ENCODE measurements at regions not wholly inside any gene's neighbourhood (a gene's known extent, or its start where the extent isn't known, plus 50 kb on each side); places are given as distances from the start of the nearest gene placed in this dataset.
"Not testable (repeated sequence)": the region's sequence is repeated elsewhere in the genome, so short reads cannot be mapped to it uniquely, and the experiment has no call there.

DNA sequence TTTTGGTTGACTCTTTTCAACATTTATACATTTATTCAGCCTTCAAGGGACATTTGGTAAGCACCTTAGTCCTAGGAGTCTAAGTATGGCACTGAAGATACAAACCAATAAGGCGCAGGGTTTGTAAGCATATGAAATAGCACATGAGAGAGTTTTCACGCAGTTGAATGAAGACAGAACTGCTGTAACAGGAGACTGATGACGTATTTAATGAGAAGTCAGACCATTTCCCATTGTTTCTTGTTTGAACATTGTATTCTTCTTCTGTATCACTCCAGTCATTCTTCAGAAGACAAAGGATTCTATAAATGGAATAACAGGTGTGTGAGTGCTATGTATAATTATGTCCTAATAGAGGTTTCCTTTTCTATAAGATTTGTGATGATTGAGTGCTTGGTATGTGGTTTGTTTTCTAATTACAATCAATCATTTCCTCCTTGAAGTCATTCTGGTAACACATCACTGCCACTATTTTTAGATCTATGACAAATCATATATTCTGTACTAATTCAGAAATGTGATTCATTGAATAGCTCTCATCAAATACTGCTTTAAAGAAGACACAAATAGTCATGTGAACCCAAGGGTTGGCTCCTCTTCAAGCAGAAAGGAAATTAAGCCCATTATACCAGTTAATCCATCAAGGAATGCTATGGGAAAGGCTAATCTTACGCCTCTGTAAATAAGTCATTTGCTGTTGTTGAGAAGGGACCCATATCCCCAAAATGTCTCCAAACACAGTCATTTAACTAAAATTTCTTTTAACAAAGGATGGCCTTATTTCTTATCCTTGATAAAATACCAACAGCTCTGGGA lies 222.8 kb upstream of the NBEA start:
- CTCF ChIA-PET: no interaction called here
- Mint-ChIP-seq H3K36me3 (no peaks in the 10 kb centered on the region), H3K4me1 (no peaks in the 10 kb centered on the region), H3K27ac (no peak overlapping the region), H3K4me3 (no peak overlapping the region), H3K9me3 (no peaks in the 10 kb centered on the region), H3K27me3 (no peaks in the 10 kb centered on the region)
- DNase-seq: no peak

DNA sequence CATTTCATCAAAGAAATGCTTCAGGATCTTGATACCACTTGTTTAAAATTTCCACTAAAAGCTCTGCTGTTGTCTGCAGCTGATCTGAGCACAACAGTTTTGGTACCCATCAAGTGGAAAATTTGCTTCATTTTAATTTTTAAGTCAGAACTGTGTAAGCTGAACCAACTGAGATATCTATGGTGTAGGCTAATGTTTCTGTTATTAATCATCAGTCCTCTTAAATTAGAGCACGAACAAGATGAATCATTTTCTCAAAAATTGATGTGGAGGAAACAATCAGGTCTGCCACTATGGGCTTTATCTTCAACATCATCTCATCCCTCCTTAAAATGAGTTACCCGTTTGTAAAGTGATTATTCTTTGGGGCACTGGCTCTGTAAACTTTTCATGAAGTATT lies 221.5 kb upstream of the NBEA start:
- H3K27ac Mint-ChIP-seq: no peak overlapping the region
- H3K4me1 Mint-ChIP-seq: no peaks in the 10 kb centered on the region
- no peaks in the 10 kb centered on the region for H3K27me3 Mint-ChIP-seq
- H3K9me3 Mint-ChIP-seq: no peaks in the 10 kb centered on the region
- CTCF ChIA-PET: no interaction called here
- DNase-seq: no peak
- no peak overlapping the region for H3K4me3 Mint-ChIP-seq
- H3K36me3 Mint-ChIP-seq: no peaks in the 10 kb centered on the region

DNA sequence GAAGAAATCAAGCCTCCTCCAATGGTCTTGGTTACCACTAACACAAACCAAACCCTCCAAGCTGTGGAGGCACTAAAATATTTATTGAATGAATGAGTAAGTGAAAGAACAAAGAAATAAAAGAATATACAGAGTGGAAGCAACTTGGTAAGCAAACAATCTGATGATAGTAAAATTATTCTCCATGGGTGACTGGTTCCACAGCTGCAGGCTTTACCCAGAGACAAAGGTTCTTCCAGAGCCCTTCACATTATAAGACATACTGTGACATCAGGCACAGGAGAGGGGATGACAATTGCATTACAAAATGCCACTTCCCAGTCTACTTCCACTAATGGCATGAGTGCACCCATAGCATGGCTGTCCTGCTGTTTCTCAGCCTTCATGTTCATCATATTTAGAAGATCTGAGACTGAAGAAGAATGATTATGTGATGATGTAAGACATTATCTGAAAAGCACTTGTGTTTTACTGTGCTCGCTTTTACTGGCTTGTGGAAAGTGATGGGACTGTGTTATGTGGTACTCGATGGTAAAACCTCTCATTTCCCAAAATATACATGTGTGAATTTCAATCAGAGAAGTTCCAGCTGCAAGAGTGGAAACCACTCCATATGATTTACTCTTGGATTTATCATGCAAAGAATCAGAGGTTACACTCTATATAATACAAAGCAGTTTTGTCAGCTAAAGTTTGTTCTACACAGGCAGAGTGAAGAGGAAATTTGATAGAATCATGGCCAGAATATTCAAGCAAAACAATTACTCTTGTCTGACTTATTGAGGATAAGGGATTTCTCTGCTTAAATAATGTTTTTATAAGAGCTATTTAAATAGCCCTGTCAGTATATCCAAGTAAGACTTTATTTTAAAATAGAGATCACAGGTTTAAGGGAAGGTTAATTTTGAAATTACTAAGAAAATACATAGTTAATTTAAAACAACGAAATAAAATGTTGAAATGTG lies 220.2 kb upstream of the NBEA start:
- no peak for DNase-seq
- CTCF ChIA-PET: no interaction called here
- Mint-ChIP-seq H3K9me3 (no peaks in the 10 kb centered on the region), H3K4me3 (no peak overlapping the region), H3K4me1 (no peaks in the 10 kb centered on the region), H3K36me3 (no peaks in the 10 kb centered on the region), H3K27me3 (no peaks in the 10 kb centered on the region), H3K27ac (no peak overlapping the region)

GRCh38 chr13:34722922-34723321 lies 219.1 kb upstream of the NBEA start:
- Mint-ChIP-seq H3K4me1 (no peaks in the 10 kb centered on the region), H3K36me3 (no peaks in the 10 kb centered on the region), H3K9me3 (no peaks in the 10 kb centered on the region), H3K27me3 (no peaks in the 10 kb centered on the region), H3K27ac (no peak overlapping the region), H3K4me3 (no peak overlapping the region)
- DNase-seq: no peak
- CTCF ChIA-PET: no interaction called here

DNA sequence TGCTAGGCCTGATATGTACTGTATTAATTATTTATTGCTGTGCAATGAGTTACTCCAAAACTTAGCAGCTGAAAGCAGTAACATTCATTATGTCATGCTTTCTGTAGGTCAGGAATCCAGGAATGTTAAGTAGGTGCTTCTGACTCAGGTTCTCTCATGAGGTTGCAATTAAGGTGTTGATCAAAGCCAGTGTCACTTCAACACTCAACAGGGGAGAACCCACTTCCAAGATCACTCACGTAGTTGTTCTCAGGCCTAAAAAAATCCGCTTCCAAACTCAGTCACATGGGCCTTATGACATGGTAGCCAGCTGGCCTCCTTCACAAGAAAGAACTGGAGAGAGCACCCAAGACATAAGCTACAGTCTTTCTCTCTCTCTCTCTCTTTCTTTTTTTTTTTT lies 211.1 kb upstream of the NBEA start:
- Mint-ChIP-seq H3K27ac (no peak overlapping the region), H3K4me3 (no peak overlapping the region), H3K36me3 (no peaks in the 10 kb centered on the region), H3K27me3 (no peaks in the 10 kb centered on the region), H3K9me3 (peaks cover 3% of the 10 kb centered on the region), H3K4me1 (no peaks in the 10 kb centered on the region)
- CTCF ChIA-PET: interaction anchor here (0.6 kb wide), 1 partner anchor 9 kb away, joined by 3 read pairs; no protein-coding TSS in a partner anchor
- DNase-seq: no peak

GRCh38 chr13:34731486-34731885 lies 210.6 kb upstream of the NBEA start:
- Mint-ChIP-seq H3K27ac (no peak overlapping the region), H3K36me3 (no peaks in the 10 kb centered on the region), H3K4me3 (no peak overlapping the region), H3K9me3 (peaks cover 3% of the 10 kb centered on the region), H3K4me1 (no peaks in the 10 kb centered on the region), H3K27me3 (no peaks in the 10 kb centered on the region)
- no peak for DNase-seq
- CTCF ChIA-PET: no interaction called here

GRCh38 chr13:34733721-34734120 lies 208.3 kb upstream of the NBEA start:
- no peak overlapping the region for H3K4me3 Mint-ChIP-seq
- DNase-seq: no peak
- no peak overlapping the region for H3K27ac Mint-ChIP-seq
- no peaks in the 10 kb centered on the region for H3K36me3 Mint-ChIP-seq
- H3K4me1 Mint-ChIP-seq: no peaks in the 10 kb centered on the region
- peaks cover 3% of the 10 kb centered on the region for H3K9me3 Mint-ChIP-seq
- no peaks in the 10 kb centered on the region for H3K27me3 Mint-ChIP-seq
- CTCF ChIA-PET: no interaction called here

GRCh38 chr13:34734932-34735331 lies 207.1 kb upstream of the NBEA start:
- Mint-ChIP-seq H3K9me3 (peaks cover under 1% of the 10 kb centered on the region), H3K4me1 (no peaks in the 10 kb centered on the region), H3K4me3 (no peak overlapping the region), H3K27me3 (no peaks in the 10 kb centered on the region), H3K27ac (no peak overlapping the region), H3K36me3 (no peaks in the 10 kb centered on the region)
- no peak for DNase-seq
- CTCF ChIA-PET: no interaction called here

DNA sequence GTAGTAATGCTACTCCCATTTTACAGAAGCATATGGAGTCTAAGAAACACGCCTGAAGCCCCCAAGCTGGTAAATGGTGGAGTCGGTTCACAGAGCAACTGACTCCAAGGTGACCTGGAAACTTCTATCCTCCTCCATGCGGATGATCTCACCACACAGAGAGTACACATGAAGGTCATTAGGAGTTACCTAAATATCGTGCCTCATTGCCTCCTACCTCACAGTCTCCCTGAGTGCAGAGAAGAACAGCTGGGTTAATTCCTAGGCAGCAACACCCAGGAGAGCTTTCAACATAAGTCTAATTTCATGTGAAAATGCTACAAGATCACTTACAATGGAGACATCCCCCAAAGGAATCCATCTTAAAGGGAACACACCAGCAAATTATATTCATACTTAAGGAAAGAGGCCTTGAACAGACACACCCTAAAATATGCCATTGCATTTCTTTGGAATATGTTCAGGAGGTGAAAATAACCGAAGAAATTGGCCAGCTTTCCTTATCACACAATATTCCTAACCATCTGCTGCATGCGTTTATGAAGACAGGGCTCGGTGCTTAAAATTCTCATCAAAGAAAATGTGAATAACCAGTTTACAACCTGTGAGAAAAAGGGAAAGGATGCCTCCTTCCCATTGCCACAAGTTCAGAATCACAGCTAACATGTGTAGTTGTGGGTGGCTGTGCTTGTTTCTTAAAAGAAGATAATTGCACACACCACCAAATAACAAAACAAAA lies 203.6 kb upstream of the NBEA start:
- CTCF ChIA-PET: no interaction called here
- Mint-ChIP-seq H3K9me3 (no peaks in the 10 kb centered on the region), H3K27ac (no peak overlapping the region), H3K36me3 (no peaks in the 10 kb centered on the region), H3K27me3 (no peaks in the 10 kb centered on the region), H3K4me3 (no peak overlapping the region), H3K4me1 (no peaks in the 10 kb centered on the region)
- DNase-seq: no peak

- H3K9me3 Mint-ChIP-seq, H3K36me3 Mint-ChIP-seq, H3K27ac Mint-ChIP-seq, DNase-seq, H3K4me3 Mint-ChIP-seq, CTCF ChIA-PET, H3K4me1 Mint-ChIP-seq, H3K27me3 Mint-ChIP-seq: not testable (repeated sequence)
Observed at GRCh38 chr13:34747056-34747455, 195.0 kb upstream of the NBEA start.

GRCh38 chr13:34747507-34747906 lies 194.6 kb upstream of the NBEA start:
- Mint-ChIP-seq H3K4me3 (no peak overlapping the region), H3K9me3 (no peaks in the 10 kb centered on the region), H3K27ac (no peak overlapping the region), H3K27me3 (peaks cover 5% of the 10 kb centered on the region), H3K4me1 (no peaks in the 10 kb centered on the region), H3K36me3 (no peaks in the 10 kb centered on the region)
- CTCF ChIA-PET: no interaction called here
- DNase-seq: no peak

- CTCF ChIA-PET: no interaction called here
- Mint-ChIP-seq H3K36me3 (no peaks in the 10 kb centered on the region), H3K4me3 (no peak overlapping the region), H3K27ac (no peak overlapping the region), H3K4me1 (no peaks in the 10 kb centered on the region), H3K27me3 (peaks cover 5% of the 10 kb centered on the region), H3K9me3 (no peaks in the 10 kb centered on the region)
- DNase-seq: no peak
Observed at GRCh38 chr13:34748073-34748472, 194.0 kb upstream of the NBEA start.

DNA sequence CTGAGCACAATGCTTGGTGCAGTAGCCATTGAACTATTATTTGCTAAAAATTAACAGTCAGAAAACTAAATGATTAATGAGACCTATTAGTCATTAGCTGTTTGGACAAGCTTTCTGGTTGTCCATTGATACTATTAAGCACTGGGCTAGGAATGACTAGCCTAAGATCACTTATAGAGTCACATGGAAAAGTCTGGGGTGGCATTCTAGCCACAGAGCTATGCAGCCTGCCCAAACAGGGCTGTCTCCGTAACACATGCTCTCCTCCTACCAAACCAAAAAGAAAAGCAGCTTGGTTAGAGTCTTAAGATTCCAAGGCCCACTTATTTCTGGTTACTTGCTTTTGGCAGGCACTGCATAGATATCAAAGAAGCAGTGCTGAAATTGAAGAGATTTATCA lies 193.5 kb upstream of the NBEA start:
- Mint-ChIP-seq H3K27me3 (peaks cover 5% of the 10 kb centered on the region), H3K36me3 (no peaks in the 10 kb centered on the region), H3K4me1 (no peaks in the 10 kb centered on the region), H3K27ac (no peak overlapping the region), H3K9me3 (no peaks in the 10 kb centered on the region), H3K4me3 (no peak overlapping the region)
- no peak for DNase-seq
- CTCF ChIA-PET: no interaction called here

GRCh38 chr13:34749046-34749445 lies 193.0 kb upstream of the NBEA start:
- Mint-ChIP-seq H3K27me3 (peaks cover 5% of the 10 kb centered on the region), H3K9me3 (no peaks in the 10 kb centered on the region), H3K4me1 (no peaks in the 10 kb centered on the region), H3K27ac (no peak overlapping the region), H3K4me3 (no peak overlapping the region), H3K36me3 (no peaks in the 10 kb centered on the region)
- CTCF ChIA-PET: no interaction called here
- no peak for DNase-seq
